ENCODE measurements at regions not wholly inside any gene's neighbourhood (a gene's known extent, or its start where the extent isn't known, plus 50 kb on each side); places are given as distances from the start of the nearest gene placed in this dataset.

GRCh38 chr18:10400534-10401307 is 53.7 kb upstream of the APCDD1 start:
- no peak for DNase-seq (ENCODE audit: low spot score)
- CTCF ChIA-PET: interaction anchor here (0.5 kb wide), 1 partner anchor 49 kb away, joined by 5 read pairs; no protein-coding TSS in a partner anchor
- TF ChIP-seq CTCF (conservative IDR thresholded peaks at IDR 0.05; ENCODE audit: low read depth): no peak
- H3K27ac ChIP-seq: no peak overlapping the region
- POLR2A ChIA-PET (ENCODE audit: low non-redundant PET): no interaction called here

- CTCF ChIA-PET: interaction anchor here (0.5 kb wide), 1 partner anchor 48 kb away, joined by 5 read pairs; no protein-coding TSS in a partner anchor
- no peak for TF ChIP-seq CTCF (conservative IDR thresholded peaks at IDR 0.05; ENCODE audit: low read depth)
- DNase-seq (ENCODE audit: low spot score): peak; percentile 29
- POLR2A ChIA-PET (ENCODE audit: low non-redundant PET): no interaction called here
- no peak overlapping the region for H3K27ac ChIP-seq
Measured at GRCh38 chr18:10401521-10401920, 52.9 kb upstream of the APCDD1 start.

- no peak for DNase-seq (ENCODE audit: low spot score)
- ChIA-PET CTCF (no interaction called here), POLR2A (ENCODE audit: low non-redundant PET) (no interaction called here)
- no peak for TF ChIP-seq CTCF (conservative IDR thresholded peaks at IDR 0.05; ENCODE audit: low read depth)
- no peak overlapping the region for H3K27ac ChIP-seq
Measured at GRCh38 chr18:10401930-10402329, 52.5 kb upstream of the APCDD1 start.

- TF ChIP-seq CTCF (conservative IDR thresholded peaks at IDR 0.05; ENCODE audit: low read depth): no peak
- no peak overlapping the region for H3K27ac ChIP-seq
- no peak for DNase-seq (ENCODE audit: low spot score)
- ChIA-PET CTCF (no interaction called here), POLR2A (ENCODE audit: low non-redundant PET) (no interaction called here)
Measured at GRCh38 chr18:10402871-10403559, 51.4 kb upstream of the APCDD1 start.

- TF ChIP-seq CTCF (conservative IDR thresholded peaks at IDR 0.05; ENCODE audit: low read depth): no peak
- CTCF ChIA-PET: interaction anchor here (0.6 to 0.7 kb wide), 2 partner anchors 28 to 47 kb away, joined by 3 to 4 read pairs; no protein-coding TSS in a partner anchor
- no peak overlapping the region for H3K27ac ChIP-seq
- no peak for DNase-seq (ENCODE audit: low spot score)
- POLR2A ChIA-PET (ENCODE audit: low non-redundant PET): no interaction called here
Measured at GRCh38 chr18:10403708-10404107, 50.7 kb upstream of the APCDD1 start.

GRCh38 chr18:10404168-10404567 is 50.3 kb upstream of the APCDD1 start:
- no peak overlapping the region for H3K27ac ChIP-seq
- DNase-seq (ENCODE audit: low spot score): no peak
- POLR2A ChIA-PET (ENCODE audit: low non-redundant PET): no interaction called here

More at GRCh38 chr18:10404168-10404567, 50.3 kb upstream of the APCDD1 start:
- no peak for TF ChIP-seq CTCF (conservative IDR thresholded peaks at IDR 0.05; ENCODE audit: low read depth)
- CTCF ChIA-PET: interaction anchor here (0.6 to 0.7 kb wide), 2 partner anchors 28 to 47 kb away, joined by 3 to 4 read pairs; no protein-coding TSS in a partner anchor
